GM21390 (cell line): ENCODE measurements at regions not wholly inside any gene's neighbourhood (a gene's known extent, or its start where the extent isn't known, plus 50 kb on each side); places are given as distances from the start of the nearest gene placed in this dataset.

Experiments
- ATAC-seq: cut with Tn5 transposase; IDR thresholded peaks from one replicate; pipeline ENCODE4 v1.9.1; 2021; ENCODE audit not compliant: unreplicated experiment

- ATAC-seq, result peak; percentile 78
Observed at GRCh38 chr12:98418357-98419075, 96.9 kb upstream of the TMPO start.

GRCh38 chr12:98419081-98419794, 96.2 kb upstream of the TMPO start:
- ATAC-seq, result no peak

DNA sequence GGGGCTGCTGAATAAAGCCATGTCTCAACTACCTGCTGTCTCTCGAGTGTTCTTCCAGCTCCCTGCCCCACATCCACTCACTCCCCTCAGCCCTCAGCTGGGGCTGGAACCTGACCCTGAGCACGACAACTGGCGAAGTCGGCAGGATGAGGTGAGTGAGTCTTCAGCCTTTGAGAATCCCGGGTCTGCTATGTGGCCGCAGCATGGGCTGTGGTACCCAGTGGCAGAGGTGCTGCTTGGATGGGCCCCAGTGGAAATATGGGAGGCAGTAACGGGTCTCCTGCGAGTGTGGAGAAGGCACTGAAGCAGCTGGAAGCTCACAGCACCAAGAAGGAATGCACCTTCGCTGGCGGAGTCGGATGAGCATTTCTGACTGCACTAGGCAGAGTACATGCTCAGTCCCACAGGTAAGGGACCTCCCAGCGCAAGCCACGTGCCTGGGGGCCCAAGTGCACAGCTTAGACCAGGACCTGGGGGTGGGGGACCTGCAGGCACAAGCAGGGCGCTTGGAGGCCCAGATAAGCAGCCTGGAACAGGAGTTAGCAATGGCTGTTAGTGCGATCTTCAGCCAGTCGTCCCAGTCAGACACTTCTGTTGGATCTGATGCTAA, 95.5 kb upstream of the TMPO start:
- ATAC-seq, result no peak

- no peak for ATAC-seq
Observed at GRCh38 chr12:98420461-98420860, 94.9 kb upstream of the TMPO start.

- ATAC-seq, result no peak
Observed at GRCh38 chr12:98421316-98421715, 94.1 kb upstream of the TMPO start.

GRCh38 chr12:98422359-98422758, 93.0 kb upstream of the TMPO start:
- ATAC-seq, result no peak

DNA sequence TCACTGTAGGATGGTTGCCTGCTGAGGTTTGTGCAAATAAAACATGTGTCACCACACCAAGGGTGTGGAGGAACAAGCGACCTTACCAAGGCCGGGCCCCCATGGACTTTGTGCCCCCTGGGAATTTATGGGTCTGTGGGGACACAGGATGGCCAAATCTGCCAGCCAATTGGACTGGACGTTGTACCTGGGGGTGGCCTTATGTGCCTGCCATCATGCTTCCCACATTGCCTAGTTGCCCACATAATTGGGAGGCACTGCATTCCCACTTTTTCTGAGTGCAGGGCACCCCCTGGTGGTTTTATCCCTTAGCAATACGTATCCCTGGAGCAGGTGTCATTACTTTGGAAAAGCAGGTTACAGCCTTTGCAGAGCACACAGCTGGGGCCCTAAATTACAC, 92.6 kb upstream of the TMPO start:
- ATAC-seq, result no peak

DNA sequence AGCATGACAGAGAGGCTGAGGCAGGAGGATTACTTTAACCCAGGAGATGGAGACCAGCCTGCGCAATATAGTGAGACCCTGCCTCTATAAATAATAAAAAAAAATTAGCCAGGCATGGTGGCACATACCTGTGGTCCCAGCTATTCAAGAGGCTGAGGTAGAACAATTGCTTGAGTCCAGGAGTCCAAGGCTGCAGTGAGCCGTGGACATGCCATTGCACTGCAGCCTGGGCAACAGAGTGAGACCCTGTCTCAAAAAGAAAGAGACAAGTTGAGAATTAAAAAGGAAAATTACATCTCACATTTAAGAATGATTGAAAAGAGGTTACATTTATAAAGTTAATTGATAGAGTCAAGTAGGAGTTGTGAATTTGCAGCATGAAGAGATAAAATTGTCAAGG, 91.4 kb upstream of the TMPO start:
- no peak for ATAC-seq

GRCh38 chr12:98424726-98425401, 90.5 kb upstream of the TMPO start:
- peak; percentile 89 for ATAC-seq

GRCh38 chr12:98425859-98426258, 89.5 kb upstream of the TMPO start:
- ATAC-seq, result no peak

- ATAC-seq, result no peak
Observed at GRCh38 chr12:98431089-98431488, 84.3 kb upstream of the TMPO start.

DNA sequence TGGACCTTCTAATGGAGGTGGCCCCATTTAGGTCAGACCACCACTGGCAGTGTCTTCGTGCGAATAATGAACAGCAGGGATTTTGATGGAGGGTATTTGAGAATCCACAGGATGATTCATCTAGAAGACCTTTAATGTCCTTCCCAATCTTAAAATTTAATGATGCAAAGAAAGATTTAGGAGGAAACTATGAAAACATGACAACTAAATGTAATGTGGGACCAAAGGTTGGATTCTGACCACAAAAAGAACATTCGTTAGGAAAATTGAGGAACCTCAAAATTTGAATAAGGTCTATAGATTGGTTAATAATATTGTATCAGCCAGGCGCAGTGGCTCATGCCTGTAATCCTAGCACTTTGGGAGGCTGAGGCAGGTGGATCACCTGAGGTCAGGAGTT, 78.2 kb upstream of the TMPO start:
- no peak for ATAC-seq

DNA sequence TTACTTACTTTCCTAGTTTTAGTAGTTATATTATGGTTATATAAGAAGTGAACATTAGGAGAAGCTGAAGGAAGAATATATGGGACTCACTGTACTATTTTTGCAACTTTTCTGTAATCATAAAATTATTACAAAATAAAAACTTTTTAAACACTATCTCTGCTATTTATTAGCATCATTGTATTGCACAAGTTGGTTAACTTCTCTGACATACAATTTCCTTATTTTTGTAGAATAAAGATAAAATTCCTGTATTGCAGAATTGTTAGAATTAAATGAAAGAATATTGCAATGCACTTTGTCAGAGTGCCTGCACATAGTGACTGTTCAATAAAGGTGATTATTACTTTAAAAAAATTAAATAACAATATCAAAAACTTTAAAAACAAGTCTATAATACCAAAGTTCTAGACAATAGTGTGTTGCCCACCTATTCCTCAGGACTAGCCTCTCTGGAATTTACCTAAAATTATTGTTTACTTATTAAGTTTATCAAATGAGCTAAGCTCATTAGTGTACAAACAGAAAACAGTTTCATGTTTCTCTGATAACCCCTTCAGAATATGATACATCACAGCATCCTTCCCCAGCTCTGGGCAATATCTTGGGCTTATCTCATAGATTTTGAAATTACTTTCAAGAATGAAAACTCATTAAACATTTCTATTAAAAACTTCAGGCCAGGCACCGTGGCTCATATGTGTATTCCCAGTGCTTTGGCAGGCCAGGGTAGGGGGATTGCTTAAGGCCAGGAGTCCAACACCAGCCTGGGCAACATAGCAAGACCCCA, 77.4 kb upstream of the TMPO start:
- no peak for ATAC-seq

GRCh38 chr12:98438656-98439230, 76.6 kb upstream of the TMPO start:
- no peak for ATAC-seq

- ATAC-seq, result no peak
Observed at GRCh38 chr12:98439471-98439951, 75.9 kb upstream of the TMPO start.

- ATAC-seq, result no peak
Observed at GRCh38 chr12:98439981-98440581, 75.3 kb upstream of the TMPO start.

DNA sequence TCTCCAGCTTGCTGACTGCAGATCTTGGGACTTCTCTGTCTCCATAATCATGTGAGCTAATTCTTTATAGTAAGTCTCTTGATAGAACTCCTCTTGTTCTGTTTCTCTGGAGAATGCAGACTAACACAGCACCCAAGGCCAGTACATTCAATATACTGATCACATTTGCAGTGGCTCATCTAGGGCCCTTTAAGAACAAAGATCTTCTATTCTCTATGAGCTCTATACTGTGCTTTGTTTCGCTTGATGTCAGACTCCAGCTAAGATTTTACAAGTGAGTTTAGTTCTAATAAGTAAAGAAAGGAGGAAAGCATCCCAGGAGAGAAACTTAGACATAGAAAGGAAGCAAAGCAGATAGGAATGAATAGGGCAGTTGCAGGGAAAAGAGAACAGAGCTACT, 69.3 kb upstream of the TMPO start:
- no peak for ATAC-seq

DNA sequence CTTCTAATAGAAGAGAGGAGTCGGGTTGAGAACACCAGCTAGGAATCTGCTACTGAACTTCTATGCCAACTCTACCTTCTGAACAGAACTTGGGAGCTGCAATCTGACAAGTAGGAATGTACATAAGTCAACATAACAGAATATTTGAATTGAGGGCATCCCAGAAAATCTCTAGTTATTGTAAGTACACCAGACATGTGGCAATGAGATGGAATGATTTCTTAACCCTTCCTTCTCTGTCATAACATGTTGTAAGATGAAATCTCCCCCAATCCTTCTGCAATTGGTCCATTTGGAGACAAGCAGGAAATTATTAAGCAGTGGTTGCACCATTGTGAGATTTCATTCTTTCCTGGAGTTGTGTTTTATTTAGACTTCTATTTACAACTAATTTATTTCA, 68.7 kb upstream of the TMPO start:
- ATAC-seq, result no peak

GRCh38 chr12:98449584-98449983, 65.8 kb upstream of the TMPO start:
- ATAC-seq, result no peak

- no peak for ATAC-seq
Observed at GRCh38 chr12:98453070-98453469, 62.3 kb upstream of the TMPO start.
